DND-41 (cell line): ENCODE measurements at regions not wholly inside any gene's neighbourhood (a gene's known extent, or its start where the extent isn't known, plus 50 kb on each side); places are given as distances from the start of the nearest gene placed in this dataset.

Experiments used
- ATAC-seq: fragments of 200-7000 bp; cut with Tn5 transposase; 3 replicates; pipeline ENCODE4 v1.9.1; 2021; ENCODE audit warnings: low read depth; ENCODE audit not compliant: insufficient read depth
- DNase-seq: peaks from one replicate; pipeline ENCODE4 v3.0.0-alpha.2; 2020
- H2AFZ ChIP-seq: 2 replicates; pipeline ENCODE4 v1.6.0; 2012; ENCODE audit warnings: low read depth, low read length
- H3K27ac ChIP-seq: 2 replicates; pipeline ENCODE4 v1.5.1; 2012; ENCODE audit warnings: low read length, inconsistent platforms
- H3K27me3 ChIP-seq: fragments of 200-600 bp; sonication (generic); 2 replicates; pipeline ENCODE4 v1.6.0; 2012; ENCODE audit warnings: low read length, mild to moderate bottlenecking, inconsistent platforms; ENCODE audit not compliant: insufficient read depth, poor library complexity
- H3K36me3 ChIP-seq: 2 replicates; pipeline ENCODE4 v1.5.1; 2012; ENCODE audit warnings: low read length, inconsistent platforms; ENCODE audit not compliant: insufficient read depth
- H3K4me1 ChIP-seq: 2 replicates; pipeline ENCODE4 v1.5.1; 2012; ENCODE audit warnings: mild to moderate bottlenecking, low read length; ENCODE audit not compliant: insufficient read depth
- H3K4me2 ChIP-seq: 2 replicates; pipeline ENCODE4 v1.6.0; 2012; ENCODE audit warnings: mild to moderate bottlenecking, moderate library complexity, low read length, inconsistent platforms; ENCODE audit not compliant: insufficient read depth
- H3K4me3 ChIP-seq, 2 experiments: fragments of 200-600 bp in 1 of 2; shearing (Covaris generic) in 1 of 2; 2 replicates each; pipeline ENCODE4 v1.5.1; 2012 to 2016; ENCODE audit warnings: inconsistent platforms in 2 of 2, low read length in 2 of 2, mild to moderate bottlenecking in 2 of 2, low read depth in 1 of 2, moderate library complexity in 1 of 2
- H3K79me2 ChIP-seq: 2 replicates; pipeline ENCODE4 v1.6.0; 2012; ENCODE audit warnings: low read length, inconsistent platforms; ENCODE audit not compliant: insufficient read depth
- H3K9ac ChIP-seq: 2 replicates; pipeline ENCODE4 v1.6.0; 2012; ENCODE audit warnings: low read depth, mild to moderate bottlenecking, inconsistent platforms, low read length, moderate library complexity
- H3K9me3 ChIP-seq: 2 replicates; pipeline ENCODE4 v1.5.1; 2012; ENCODE audit warnings: low read length, moderate library complexity, mild to moderate bottlenecking, inconsistent platforms; ENCODE audit not compliant: insufficient read depth, severe bottlenecking
- H4K20me1 ChIP-seq: 2 replicates; pipeline ENCODE4 v1.6.0; 2012; ENCODE audit warnings: low read length; ENCODE audit not compliant: insufficient read depth
- CTCF ChIP-seq: IDR thresholded peaks from 2 replicates; pipeline ENCODE4 v1.5.1; 2012; ENCODE audit warnings: borderline replicate concordance, low read length, moderate library complexity, mild to moderate bottlenecking; ENCODE audit not compliant: poor library complexity, severe bottlenecking; ENCODE audit errors: extremely low read depth
- EZH2 ChIP-seq: IDR thresholded peaks from 3 replicates; pipeline ENCODE4 v1.6.1; 2012; ENCODE audit warnings: borderline replicate concordance, low read depth, mild to moderate bottlenecking, moderate library complexity, low read length, inconsistent platforms; ENCODE audit not compliant: severe bottlenecking

- DNase-seq (no peak), ATAC-seq (no peak)
- no peaks in the 10 kb centered on the region for H4K20me1 ChIP-seq
- H3K4me1 ChIP-seq = peaks cover 25% of the 10 kb centered on the region
- no peak for TF ChIP-seq EZH2
- no peak for TF ChIP-seq CTCF
- H3K36me3 ChIP-seq = no peaks in the 10 kb centered on the region
- no peak overlapping the region for H2AFZ ChIP-seq
- no peak overlapping the region for H3K9ac ChIP-seq
- H3K79me2 ChIP-seq = no peaks in the 10 kb centered on the region
- H3K27ac ChIP-seq = no peak overlapping the region
- no peak overlapping the region for H3K4me3 ChIP-seq
- H3K4me2 ChIP-seq = no peak overlapping the region
- no peaks in the 10 kb centered on the region for H3K27me3 ChIP-seq
- no peaks in the 10 kb centered on the region for H3K9me3 ChIP-seq
These were observed 111.1 kb downstream of the AKAP11 start for GRCh38 chr13:42383025-42383424.

- DNase-seq = no peak
These were observed 112.3 kb downstream of the AKAP11 start for GRCh38 chr13:42384265-42384664.

GRCh38 chr13:42388326-42388725 lies 116.4 kb downstream of the AKAP11 start:
- no peak for TF ChIP-seq CTCF
- no peak for TF ChIP-seq EZH2
- H3K9ac ChIP-seq = no peak overlapping the region
- H3K9me3 ChIP-seq = no peaks in the 10 kb centered on the region
- peaks cover 48% of the 10 kb centered on the region for H3K4me1 ChIP-seq
- no peak overlapping the region for H3K4me3 ChIP-seq
- no peaks in the 10 kb centered on the region for H3K79me2 ChIP-seq
- H3K4me2 ChIP-seq = peak overlapping the region; percentile 10; the same call in 1 of the 2 replicates
- H3K36me3 ChIP-seq = no peaks in the 10 kb centered on the region
- H3K27ac ChIP-seq = peak overlapping the region; percentile 64
- ATAC-seq (peak; percentile 47), DNase-seq (peak; percentile 66)
- no peaks in the 10 kb centered on the region for H3K27me3 ChIP-seq
- no peak overlapping the region for H2AFZ ChIP-seq
- no peaks in the 10 kb centered on the region for H4K20me1 ChIP-seq

More at GRCh38 chr13:42384265-42384664, 112.3 kb downstream of the AKAP11 start:
- no peak overlapping the region for H3K4me2 ChIP-seq
- H4K20me1 ChIP-seq = no peaks in the 10 kb centered on the region
- TF ChIP-seq EZH2 = no peak
- no peak for TF ChIP-seq CTCF
- no peaks in the 10 kb centered on the region for H3K27me3 ChIP-seq
- H3K4me3 ChIP-seq = no peak overlapping the region
- H3K79me2 ChIP-seq = no peaks in the 10 kb centered on the region
- peaks cover 26% of the 10 kb centered on the region for H3K4me1 ChIP-seq
- no peak overlapping the region for H3K27ac ChIP-seq
- no peaks in the 10 kb centered on the region for H3K9me3 ChIP-seq
- H3K36me3 ChIP-seq = no peaks in the 10 kb centered on the region
- no peak overlapping the region for H2AFZ ChIP-seq
- H3K9ac ChIP-seq = no peak overlapping the region
- ATAC-seq = no peak

- H3K9ac ChIP-seq = no peak overlapping the region
- H3K79me2 ChIP-seq = no peaks in the 10 kb centered on the region
- no peaks in the 10 kb centered on the region for H3K27me3 ChIP-seq
- H3K9me3 ChIP-seq = no peaks in the 10 kb centered on the region
- no peaks in the 10 kb centered on the region for H3K36me3 ChIP-seq
- TF ChIP-seq EZH2 = no peak
- TF ChIP-seq CTCF = no peak
- DNase-seq = no peak
- no peak overlapping the region for H3K4me2 ChIP-seq
- H4K20me1 ChIP-seq = no peaks in the 10 kb centered on the region
- H3K4me1 ChIP-seq = peaks cover 55% of the 10 kb centered on the region
- H3K4me3 ChIP-seq = no peak overlapping the region
- no peak for ATAC-seq
- H3K27ac ChIP-seq = peak overlapping the region; percentile 64
- no peak overlapping the region for H2AFZ ChIP-seq
These were observed 117.1 kb downstream of the AKAP11 start for GRCh38 chr13:42389041-42389440.
